Common myeloid progenitor, CD34-positive (primary cell): ENCODE measurements at regions not wholly inside any gene's neighbourhood (a gene's known extent, or its start where the extent isn't known, plus 50 kb on each side); places are given as distances from the start of the nearest gene placed in this dataset.

ENCODE experiments used
- CTCF ChIA-PET: fragments of 350-600 bp; sonication (Branson Sonifier 250); formaldehyde crosslinking; loops from one replicate; lab custom pipeline; 2021; ENCODE audit warnings: antibody characterized with exemption; lab: Charles Lee
- POLR2A ChIA-PET: fragments of 350-600 bp; sonication (Branson Sonifier 250); formaldehyde crosslinking; loops from one replicate; lab custom pipeline; 2021; ENCODE audit warnings: antibody characterized with exemption; lab: Charles Lee
- DNase-seq, 3 donors: peaks; one replicate each; pipeline versions ENCODE4 v3.0.0 to v3.0.0-alpha.2; 2013
- H3K27ac ChIP-seq, 2 experiments: 1 replicate in 1 of 2; 2 replicates in 1 of 2; pipeline ENCODE4 v1.7.0; 2013; ENCODE audit warnings: inconsistent platforms in 2 of 2, low read length in 2 of 2, mild to moderate bottlenecking in 2 of 2, low read depth in 1 of 2, moderate library complexity in 1 of 2; ENCODE audit not compliant: severe bottlenecking in 2 of 2, insufficient read depth in 1 of 2, poor library complexity in 1 of 2
- H3K27me3 ChIP-seq, 5 experiments: replicated peaks in 2 of 5; 1 replicate in 3 of 5; 2 replicates in 2 of 5; pipeline versions ENCODE4 v1.6.1 to v1.7.0; 2013; ENCODE audit warnings: low read length in 4 of 5, mild to moderate bottlenecking in 2 of 5, moderate library complexity in 2 of 5, inconsistent platforms in 1 of 5; ENCODE audit not compliant: insufficient read depth in 5 of 5, control insufficient read depth in 4 of 5
- H3K36me3 ChIP-seq, 4 experiments: 1 replicate in 2 of 4; 2 replicates in 2 of 4; pipeline versions ENCODE4 v1.6.1 to v1.7.0; 2013; ENCODE audit warnings: low read length in 3 of 4, control low read depth in 1 of 4, mild to moderate bottlenecking in 1 of 4; ENCODE audit not compliant: control insufficient read depth in 4 of 4, insufficient read depth in 4 of 4
- H3K4me1 ChIP-seq, 4 experiments: 1 replicate in 3 of 4; 2 replicates in 1 of 4; pipeline versions ENCODE4 v1.6.1 to v1.7.1; 2013; ENCODE audit warnings: low read length in 3 of 4, mild to moderate bottlenecking in 3 of 4, control low read depth in 1 of 4, inconsistent platforms in 1 of 4, moderate library complexity in 1 of 4; ENCODE audit not compliant: control insufficient read depth in 4 of 4, insufficient read depth in 4 of 4; ENCODE audit errors: control extremely low read depth in 1 of 4
- H3K4me3 ChIP-seq, 7 experiments: 1 replicate in 4 of 7; 2 replicates in 3 of 7; pipeline versions ENCODE4 v1.5.1 to v1.7.0; 2013; ENCODE audit warnings: mild to moderate bottlenecking in 7 of 7, low read length in 6 of 7, moderate library complexity in 6 of 7, inconsistent platforms in 2 of 7, low read depth in 2 of 7, control low read depth in 1 of 7; ENCODE audit not compliant: insufficient read depth in 4 of 7, control insufficient read depth in 1 of 7; ENCODE audit errors: extremely low read depth in 1 of 7
- H3K9me3 ChIP-seq, 5 experiments: 1 replicate in 4 of 5; 2 replicates in 1 of 5; pipeline versions ENCODE4 v1.6.1 to v1.7.1; 2013; ENCODE audit warnings: low read length in 4 of 5, mild to moderate bottlenecking in 2 of 5, inconsistent platforms in 1 of 5, low read depth in 1 of 5, moderate library complexity in 1 of 5; ENCODE audit not compliant: control insufficient read depth in 4 of 5, insufficient read depth in 2 of 5; ENCODE audit errors: control extremely low read depth in 1 of 5
- WGBS: methylation state at CpG from one replicate; pipeline ENCODE4 v1.1.5; 2013; ENCODE audit not compliant: insufficient coverage; 5-methylcytosine and 5-hydroxymethylcytosine counted together

DNA sequence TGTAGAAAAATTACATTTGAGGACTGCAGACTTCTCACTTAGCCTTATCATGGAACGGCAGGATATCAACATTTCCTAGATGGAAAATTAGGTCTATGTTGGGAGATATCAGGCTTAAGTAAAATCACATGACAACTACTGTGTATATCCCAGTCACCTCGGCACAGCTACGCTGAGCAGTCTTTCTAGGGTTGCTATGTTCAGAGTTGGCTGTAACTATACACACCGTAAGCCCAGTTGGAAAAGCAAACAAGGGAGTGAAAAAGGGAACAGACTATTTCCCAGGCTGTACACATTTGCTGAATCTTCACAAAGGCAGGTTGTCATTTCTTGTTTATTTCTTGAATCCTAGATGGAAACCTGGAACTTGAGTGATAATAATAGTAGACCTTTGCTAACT is 80.7 kb upstream of the PTPRK start:
- Histone ChIP-seq H3K27me3 (no peaks in the 10 kb centered on the region), H3K27ac (no peak overlapping the region), H3K4me1 (peaks cover 0 to 17% (median 0%) of the 10 kb centered on the region in 4 experiments), H3K9me3 (no peaks in the 10 kb centered on the region), H3K36me3 (no peaks in the 10 kb centered on the region), H3K4me3 (no peak overlapping the region)
- 94% methylated on average over 3 of the region's 4 CpGs for WGBS
- ChIA-PET CTCF (no interaction called here), POLR2A (interaction anchor here (0.6 kb wide), 1 partner anchor 17 kb away, joined by 4 read pairs; no protein-coding TSS in a partner anchor)
- no peak for DNase-seq

- H3K4me1 ChIP-seq, result peaks cover 0 to 17% (median 0%) of the 10 kb centered on the region in 4 experiments
- H3K4me3 ChIP-seq, result no peak overlapping the region
- H3K36me3 ChIP-seq, result no peaks in the 10 kb centered on the region
- ChIA-PET POLR2A (interaction anchor here (0.6 kb wide), 1 partner anchor 17 kb away, joined by 4 read pairs; no protein-coding TSS in a partner anchor), CTCF (no interaction called here)
- no peak for DNase-seq
- H3K27ac ChIP-seq, result no peak overlapping the region
- 20% methylated on average over 2 of the region's 4 CpGs for WGBS
- no peaks in the 10 kb centered on the region for H3K9me3 ChIP-seq
- H3K27me3 ChIP-seq, result no peaks in the 10 kb centered on the region
Observed at GRCh38 chr6:128600397-128600951, 80.1 kb upstream of the PTPRK start.

- no peak for DNase-seq
- Histone ChIP-seq H3K36me3 (no peaks in the 10 kb centered on the region), H3K27ac (no peak overlapping the region), H3K4me3 (no peak overlapping the region), H3K27me3 (no peaks in the 10 kb centered on the region), H3K4me1 (peaks cover 0 to 17% (median 0%) of the 10 kb centered on the region in 4 experiments), H3K9me3 (no peaks in the 10 kb centered on the region)
- WGBS, result no CpG with 5 or more reads among the region's 2 CpGs
- ChIA-PET POLR2A (no interaction called here), CTCF (no interaction called here)
Observed at GRCh38 chr6:128599036-128599435, 78.6 kb upstream of the PTPRK start.

GRCh38 chr6:128598571-128598970 is 78.2 kb upstream of the PTPRK start:
- no peaks in the 10 kb centered on the region for H3K36me3 ChIP-seq
- no peak overlapping the region for H3K27ac ChIP-seq
- no peak overlapping the region for H3K4me3 ChIP-seq
- ChIA-PET CTCF (no interaction called here), POLR2A (no interaction called here)
- no peaks in the 10 kb centered on the region for H3K9me3 ChIP-seq
- no peak for DNase-seq
- H3K27me3 ChIP-seq, result no peaks in the 10 kb centered on the region
- H3K4me1 ChIP-seq, result peaks cover 0 to 17% (median 0%) of the 10 kb centered on the region in 4 experiments
- WGBS, result 84% methylated on average over 2 of the region's 2 CpGs

DNA sequence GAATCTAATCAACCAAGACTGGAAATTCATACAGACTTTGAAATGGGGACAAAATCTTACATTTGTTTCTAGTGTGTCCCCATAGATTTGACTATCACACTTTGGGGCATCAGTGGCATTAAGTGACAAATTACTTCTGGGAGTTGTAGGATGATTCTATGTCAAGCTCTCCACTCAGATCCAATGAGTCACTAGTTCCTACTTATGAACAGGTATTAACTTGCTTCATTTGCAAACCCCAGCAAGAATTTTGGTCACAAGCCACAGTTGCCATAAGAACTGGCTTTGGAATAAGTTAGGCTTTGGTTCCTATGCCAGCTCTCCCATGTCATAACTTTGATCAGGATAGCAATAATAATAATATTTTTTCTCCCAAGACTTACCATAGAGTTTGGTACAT is 77.6 kb upstream of the PTPRK start:
- H3K4me1 ChIP-seq, result peaks cover 0 to 17% (median 0%) of the 10 kb centered on the region in 4 experiments
- POLR2A ChIA-PET, result no interaction called here
- CTCF ChIA-PET, result no interaction called here

GRCh38 chr6:128597004-128597403 is 76.6 kb upstream of the PTPRK start:
- CTCF ChIA-PET, result no interaction called here
- DNase-seq, result no peak
- no peak overlapping the region for H3K4me3 ChIP-seq
- H3K4me1 ChIP-seq, result peaks cover 0 to 17% (median 0%) of the 10 kb centered on the region in 4 experiments
- no peak overlapping the region for H3K27ac ChIP-seq
- POLR2A ChIA-PET, result no interaction called here
- H3K36me3 ChIP-seq, result no peaks in the 10 kb centered on the region
- H3K27me3 ChIP-seq, result no peaks in the 10 kb centered on the region
- H3K9me3 ChIP-seq, result no peaks in the 10 kb centered on the region

More for the DNA sequence above, 77.6 kb upstream of the PTPRK start:
- Histone ChIP-seq H3K4me3 (no peak overlapping the region), H3K36me3 (no peaks in the 10 kb centered on the region), H3K27ac (no peak overlapping the region), H3K9me3 (no peaks in the 10 kb centered on the region), H3K27me3 (no peaks in the 10 kb centered on the region)
- no peak for DNase-seq

DNA sequence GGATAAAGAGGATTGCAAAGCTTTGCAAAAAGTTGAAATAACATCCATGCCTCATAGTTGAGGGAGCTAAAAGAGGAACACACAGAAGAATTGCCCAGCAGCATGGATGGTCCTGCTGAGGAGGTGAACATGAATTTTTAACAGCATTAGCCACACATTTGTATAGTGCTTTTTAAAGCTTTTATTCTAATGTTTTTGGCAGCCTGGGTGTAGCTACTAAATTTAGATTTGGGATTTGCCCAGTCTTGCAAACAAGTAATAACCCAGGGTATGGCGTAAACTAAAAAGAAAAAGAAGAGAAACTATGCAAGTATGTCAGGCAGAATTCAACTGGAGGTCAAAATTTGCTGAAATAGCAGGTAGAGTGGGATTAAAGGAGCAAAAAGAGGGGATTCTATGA is 75.1 kb upstream of the PTPRK start:
- no peak overlapping the region for H3K27ac ChIP-seq
- CTCF ChIA-PET, result no interaction called here

More for the DNA sequence above, 75.1 kb upstream of the PTPRK start:
- H3K4me3 ChIP-seq, result no peak overlapping the region
- POLR2A ChIA-PET, result no interaction called here
- no peaks in the 10 kb centered on the region for H3K9me3 ChIP-seq
- H3K4me1 ChIP-seq, result peaks cover 0 to 10% (median 0%) of the 10 kb centered on the region in 4 experiments
- WGBS, result 100% methylated on average over 1 of the region's 1 CpG
- no peaks in the 10 kb centered on the region for H3K36me3 ChIP-seq
- no peaks in the 10 kb centered on the region for H3K27me3 ChIP-seq
- DNase-seq, result no peak
